GM11168 (cell line): ENCODE measurements at regions not wholly inside any gene's neighbourhood (a gene's known extent, or its start where the extent isn't known, plus 50 kb on each side); places are given as distances from the start of the nearest gene placed in this dataset.
"Not testable (repeated sequence)": the region's sequence is repeated elsewhere in the genome, so short reads cannot be mapped to it uniquely, and the experiment has no call there.

Source experiments
- in situ Hi-C: fragments of 300-500 bp; cut with MboI; formaldehyde crosslinking; loops from one replicate; pipeline ENCODE4 v1.12.0; 2022; ENCODE audit warnings: low sequenced_read_pairs; ENCODE audit not compliant: unreplicated experiment

GRCh38 chr2:110308728-110309127 is 96.4 kb upstream of the MTLN start:
- in situ Hi-C loops, result not testable (repeated sequence)

- in situ Hi-C loops, result loop anchor here (25.0 kb wide), 1 partner anchor 181 kb away; the partner anchor contains the start of gene MALL
Observed at GRCh38 chr2:110292807-110293206, 80.5 kb upstream of the MTLN start.

GRCh38 chr2:110291909-110292579 is 79.7 kb upstream of the MTLN start:
- in situ Hi-C loops, result loop anchor here (25.0 kb wide), 1 partner anchor 180 kb away; the partner anchor contains the start of gene MALL

- in situ Hi-C loops, result loop anchor here (25.0 kb wide), 1 partner anchor 176 kb away; the partner anchor contains the start of gene MALL
Observed at GRCh38 chr2:110287817-110288216, 75.5 kb upstream of the MTLN start.

GRCh38 chr2:110287253-110287652 is 74.9 kb upstream of the MTLN start:
- in situ Hi-C loops, result loop anchor here (25.0 kb wide), 1 partner anchor 175 kb away; the partner anchor contains the start of gene MALL

- in situ Hi-C loops, result loop anchor here (25.0 kb wide), 1 partner anchor 173 kb away; the partner anchor contains the start of gene MALL
Observed at GRCh38 chr2:110285002-110285401, 72.7 kb upstream of the MTLN start.

- in situ Hi-C loops, result loop anchor here (25.0 kb wide), 1 partner anchor 169 kb away; the partner anchor contains the start of gene MALL
Observed at GRCh38 chr2:110280804-110281203, 68.5 kb upstream of the MTLN start.

- in situ Hi-C loops, result loop anchor here (25.0 kb wide), 1 partner anchor 165 kb away; the partner anchor contains the start of gene MALL
Observed at GRCh38 chr2:110277054-110277453, 64.7 kb upstream of the MTLN start.

GRCh38 chr2:110276092-110276491 is 63.7 kb upstream of the MTLN start:
- in situ Hi-C loops, result loop anchor here (25.0 kb wide), 1 partner anchor 164 kb away; the partner anchor contains the start of gene MALL

- in situ Hi-C loops, result not testable (repeated sequence)
Observed at GRCh38 chr2:110269674-110270073, 57.3 kb upstream of the MTLN start.

GRCh38 chr2:110267828-110268407 is 55.6 kb upstream of the MTLN start:
- in situ Hi-C loops, result not testable (repeated sequence)

GRCh38 chr2:110264804-110265203 is 52.5 kb upstream of the MTLN start:
- in situ Hi-C loops, result not testable (repeated sequence)

GRCh38 chr2:110264076-110264681 is 51.8 kb upstream of the MTLN start:
- in situ Hi-C loops, result not testable (repeated sequence)

GRCh38 chr2:110263462-110263861 is 51.1 kb upstream of the MTLN start:
- in situ Hi-C loops, result not testable (repeated sequence)
